GM23248 (cell line): ENCODE measurements at regions not wholly inside any gene's neighbourhood (a gene's known extent, or its start where the extent isn't known, plus 50 kb on each side); places are given as distances from the start of the nearest gene placed in this dataset.

Experiments
- EZH2 ChIP-seq: fragments of 200-600 bp; sonication (generic); IDR thresholded peaks from 2 replicates; pipeline ENCODE4 v1.6.1; 2018; ENCODE audit warnings: antibody characterized with exemption, mild to moderate bottlenecking; ENCODE audit not compliant: insufficient read depth, poor library complexity, severe bottlenecking
- EZH2phosphoT487 ChIP-seq: fragments of 200-600 bp; sonication (generic); IDR thresholded peaks from 2 replicates; pipeline ENCODE4 v1.6.1; 2018; ENCODE audit warnings: antibody characterized with exemption, moderate library complexity, mild to moderate bottlenecking, low read depth; ENCODE audit not compliant: insufficient read depth

DNA sequence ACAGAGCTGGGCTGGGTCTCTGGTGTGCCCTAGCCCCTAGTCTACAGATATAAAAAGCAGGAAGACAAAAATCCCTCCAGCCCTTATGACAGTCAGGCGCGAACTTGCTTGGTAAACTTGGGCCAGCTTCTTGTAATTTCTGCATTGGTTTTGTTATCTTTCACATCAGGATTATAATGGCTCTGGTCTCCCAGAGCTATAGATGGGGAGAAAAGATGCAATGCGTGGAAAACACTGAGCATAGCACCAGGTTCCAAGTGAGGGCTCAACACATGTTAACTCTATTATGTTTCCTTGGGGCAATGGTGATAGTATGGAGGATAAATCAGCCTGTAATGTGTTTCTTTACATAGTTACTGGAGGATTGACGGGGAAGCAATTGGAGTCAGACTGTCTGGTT is 246.8 kb upstream of the KCNG1 start:
- TF ChIP-seq EZH2 = no peak
- no peak for TF ChIP-seq EZH2phosphoT487
